22Rv1 (cell line): ENCODE measurements at regions not wholly inside any gene's neighbourhood (a gene's known extent, or its start where the extent isn't known, plus 50 kb on each side); places are given as distances from the start of the nearest gene placed in this dataset.
"Not testable (repeated sequence)": the region's sequence is repeated elsewhere in the genome, so short reads cannot be mapped to it uniquely, and the experiment has no call there.

Source experiments
- H3K27ac ChIP-seq: fragments of 450-650 bp; 2 replicates; pipeline ENCODE4 v1.5.1; 2017
- ZFX ChIP-seq: fragments of 450-650 bp; IDR thresholded peaks from 2 replicates; pipeline ENCODE4 v1.6.1; 2017; ENCODE audit warnings: antibody characterized with exemption, borderline replicate concordance
- TF ChIP-seq, protein P1 (sequence below): fragments of 450-650 bp; IDR thresholded peaks from 2 replicates; pipeline ENCODE4 v1.5.1; 2017; ENCODE audit warnings: mild to moderate bottlenecking

GRCh38 chr15:31649634-31650033 is 323.0 kb downstream of the KLF13 start:
- H3K27ac ChIP-seq: not testable (repeated sequence)

DNA sequence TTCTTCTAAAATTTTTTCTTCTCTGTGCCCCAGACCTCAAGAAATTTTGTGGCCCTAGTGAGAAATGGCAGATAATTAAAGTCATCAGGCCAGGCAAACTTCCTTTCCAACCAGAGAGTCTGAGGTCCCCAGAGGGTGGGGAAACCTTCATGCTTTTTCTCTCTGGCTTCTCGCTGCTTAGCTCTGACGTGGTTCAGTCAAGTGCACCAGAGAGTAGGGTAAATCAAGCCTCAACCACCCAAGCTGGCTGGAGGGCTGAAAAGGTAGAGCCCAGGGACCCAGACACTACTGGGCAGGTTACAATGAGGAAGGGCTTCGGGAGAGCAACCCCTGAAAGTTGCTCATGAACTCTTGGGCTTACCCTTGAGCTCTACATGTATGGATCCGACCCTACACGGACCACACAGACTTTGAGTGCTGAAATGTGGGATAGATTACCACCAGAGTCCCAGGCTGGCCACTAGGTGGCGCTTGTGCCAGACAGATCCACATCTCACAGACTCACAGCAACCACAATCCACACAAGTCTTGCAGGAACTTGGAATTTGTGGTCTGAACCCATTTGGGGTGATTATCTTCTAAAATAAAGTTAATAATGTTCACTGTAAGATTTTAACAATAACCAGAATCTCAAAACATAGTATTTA is 323.5 kb downstream of the KLF13 start:
- not testable (repeated sequence) for H3K27ac ChIP-seq

GRCh38 chr15:31656915-31657314 is 330.3 kb downstream of the KLF13 start:
- not testable (repeated sequence) for H3K27ac ChIP-seq

DNA sequence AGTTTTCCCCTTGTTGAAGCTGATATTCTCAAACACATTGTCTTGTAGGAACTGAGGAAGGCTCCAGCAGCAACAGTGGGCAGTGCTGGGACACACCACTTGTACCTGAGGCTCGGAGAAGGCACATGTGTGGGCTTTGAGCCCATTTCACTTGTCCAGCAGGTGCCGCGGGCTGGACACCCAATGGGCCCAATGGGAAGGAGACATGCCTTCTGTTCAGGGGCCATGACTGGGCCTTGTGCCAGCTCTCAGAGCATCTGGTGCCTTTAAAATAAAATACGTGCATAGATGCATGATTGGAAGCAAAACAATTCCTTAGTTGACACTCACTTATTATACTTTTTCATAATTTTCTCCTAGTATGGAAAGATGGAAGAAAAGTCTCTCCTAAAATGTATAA is 334.2 kb downstream of the KLF13 start:
- no peak for TF ChIP-seq ZFX
- TF ChIP-seq, protein P1, sequence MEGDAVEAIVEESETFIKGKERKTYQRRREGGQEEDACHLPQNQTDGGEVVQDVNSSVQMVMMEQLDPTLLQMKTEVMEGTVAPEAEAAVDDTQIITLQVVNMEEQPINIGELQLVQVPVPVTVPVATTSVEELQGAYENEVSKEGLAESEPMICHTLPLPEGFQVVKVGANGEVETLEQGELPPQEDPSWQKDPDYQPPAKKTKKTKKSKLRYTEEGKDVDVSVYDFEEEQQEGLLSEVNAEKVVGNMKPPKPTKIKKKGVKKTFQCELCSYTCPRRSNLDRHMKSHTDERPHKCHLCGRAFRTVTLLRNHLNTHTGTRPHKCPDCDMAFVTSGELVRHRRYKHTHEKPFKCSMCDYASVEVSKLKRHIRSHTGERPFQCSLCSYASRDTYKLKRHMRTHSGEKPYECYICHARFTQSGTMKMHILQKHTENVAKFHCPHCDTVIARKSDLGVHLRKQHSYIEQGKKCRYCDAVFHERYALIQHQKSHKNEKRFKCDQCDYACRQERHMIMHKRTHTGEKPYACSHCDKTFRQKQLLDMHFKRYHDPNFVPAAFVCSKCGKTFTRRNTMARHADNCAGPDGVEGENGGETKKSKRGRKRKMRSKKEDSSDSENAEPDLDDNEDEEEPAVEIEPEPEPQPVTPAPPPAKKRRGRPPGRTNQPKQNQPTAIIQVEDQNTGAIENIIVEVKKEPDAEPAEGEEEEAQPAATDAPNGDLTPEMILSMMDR: no peak
- no peak overlapping the region for H3K27ac ChIP-seq

DNA sequence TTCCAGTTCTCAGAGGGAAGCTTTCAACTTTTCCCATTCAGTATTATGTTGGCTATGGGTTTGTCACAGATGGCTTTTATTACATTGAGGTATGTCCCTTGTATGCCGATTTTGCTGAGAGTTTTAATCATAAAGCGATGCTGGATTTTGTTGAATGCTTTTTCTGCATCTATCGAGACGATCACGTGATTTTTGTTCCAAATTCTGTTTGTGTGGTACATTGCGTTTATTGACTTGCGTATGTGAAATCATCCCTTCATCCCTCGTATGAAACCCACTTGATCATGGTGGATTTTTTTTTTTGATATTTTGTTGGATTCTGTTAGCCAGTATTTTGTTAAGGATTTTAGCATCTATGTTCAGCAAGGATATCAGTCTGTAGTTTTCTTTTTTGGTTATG is 339.1 kb downstream of the KLF13 start:
- H3K27ac ChIP-seq: not testable (repeated sequence)

DNA sequence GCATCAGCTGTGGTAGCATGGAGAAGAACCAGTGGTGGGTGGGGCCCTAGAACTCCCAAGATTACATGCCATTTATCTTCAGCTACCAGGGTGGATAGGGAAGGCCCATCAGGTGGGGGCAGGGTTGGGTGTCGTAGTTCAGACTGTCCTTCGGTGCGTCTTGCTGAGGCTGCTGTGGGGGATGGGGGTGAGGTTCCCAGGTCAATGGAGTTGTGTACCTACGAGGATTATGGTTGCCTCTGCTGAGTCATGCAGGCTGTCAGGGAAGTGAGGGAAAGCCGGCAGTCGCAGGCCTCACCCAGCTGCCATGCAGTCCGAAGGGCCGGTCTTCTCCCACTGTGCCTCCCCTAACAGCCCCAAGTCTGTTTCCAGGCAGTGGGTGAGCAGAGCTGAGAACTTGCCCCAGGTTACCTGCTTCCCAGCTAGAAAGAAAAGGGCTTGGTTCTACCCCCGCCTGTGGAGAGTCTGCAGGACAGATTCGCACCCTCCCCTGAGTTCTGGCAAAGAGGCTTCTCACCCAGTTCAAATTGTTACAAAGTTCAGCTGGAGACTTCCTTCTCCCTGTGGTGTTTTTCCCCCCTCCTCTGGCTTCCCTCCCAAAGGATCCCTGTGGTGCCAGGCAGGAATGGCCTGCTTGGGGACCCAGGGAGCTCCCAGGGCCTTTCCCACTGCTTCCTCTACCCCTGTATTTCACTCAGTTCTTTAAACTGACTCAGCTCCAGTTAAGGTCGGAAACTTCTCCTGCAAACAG is 342.7 kb downstream of the KLF13 start:
- not testable (repeated sequence) for H3K27ac ChIP-seq

- not testable (repeated sequence) for H3K27ac ChIP-seq
These were observed 346.6 kb downstream of the KLF13 start for GRCh38 chr15:31673263-31673662.

DNA sequence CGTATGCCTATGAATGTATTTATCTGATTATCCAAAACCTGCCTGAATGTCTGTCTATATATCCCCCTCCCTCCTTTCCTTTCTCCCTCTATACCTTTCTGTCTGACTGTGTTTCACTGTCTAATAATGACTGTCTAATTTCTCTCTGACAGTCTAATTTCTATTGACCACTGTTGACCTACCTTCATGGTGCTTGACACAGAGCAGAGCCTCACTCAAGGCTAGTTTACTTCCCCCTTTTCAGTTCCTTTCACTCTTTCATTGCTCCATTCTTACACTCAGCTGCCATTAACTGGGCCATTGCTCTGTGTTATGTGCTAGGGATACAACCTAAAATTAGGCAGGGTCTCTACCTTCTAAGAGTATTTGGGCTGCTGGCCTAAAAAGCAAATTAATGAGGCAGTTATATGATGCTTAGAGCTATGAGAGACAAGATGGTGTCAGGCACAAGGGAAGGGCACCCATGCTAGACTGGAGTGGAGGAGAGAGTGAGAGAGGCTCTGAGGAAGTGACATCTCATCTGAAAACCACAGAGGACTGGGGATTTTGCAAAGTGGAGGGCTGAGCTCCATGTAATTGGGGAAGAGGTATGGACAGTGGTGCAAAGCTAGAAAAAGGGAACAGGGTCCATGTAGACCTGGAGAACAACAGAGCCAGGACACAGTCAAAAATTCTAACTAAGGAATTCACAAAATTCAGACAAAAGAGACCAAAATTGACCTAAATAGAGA is 348.6 kb upstream of the CHRNA7 start:
- not testable (repeated sequence) for H3K27ac ChIP-seq

- H3K27ac ChIP-seq: not testable (repeated sequence)
These were observed 343.2 kb upstream of the CHRNA7 start for GRCh38 chr15:31687088-31687487.

DNA sequence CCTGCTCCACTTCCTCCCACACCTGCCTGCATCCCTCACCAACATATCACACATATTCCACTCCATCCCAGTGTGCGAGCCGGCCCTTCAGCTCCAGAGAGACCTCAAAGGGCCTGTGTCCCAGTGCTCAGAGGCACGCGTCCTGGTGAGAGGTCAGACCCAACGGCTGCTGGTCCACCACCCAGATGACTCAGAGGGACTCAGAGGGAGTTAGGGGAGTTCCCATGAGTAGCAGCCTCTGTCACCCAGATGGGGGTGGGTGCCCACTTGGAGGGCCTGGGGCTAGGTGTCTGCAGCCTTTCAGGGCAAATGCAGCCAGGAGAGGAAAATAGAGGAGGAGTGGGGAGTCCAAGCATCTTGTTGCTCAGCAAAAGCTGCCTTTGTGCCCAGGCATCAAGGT is 333.8 kb upstream of the CHRNA7 start:
- not testable (repeated sequence) for H3K27ac ChIP-seq

GRCh38 chr15:31705076-31705678 is 325.1 kb upstream of the CHRNA7 start:
- H3K27ac ChIP-seq: not testable (repeated sequence)

DNA sequence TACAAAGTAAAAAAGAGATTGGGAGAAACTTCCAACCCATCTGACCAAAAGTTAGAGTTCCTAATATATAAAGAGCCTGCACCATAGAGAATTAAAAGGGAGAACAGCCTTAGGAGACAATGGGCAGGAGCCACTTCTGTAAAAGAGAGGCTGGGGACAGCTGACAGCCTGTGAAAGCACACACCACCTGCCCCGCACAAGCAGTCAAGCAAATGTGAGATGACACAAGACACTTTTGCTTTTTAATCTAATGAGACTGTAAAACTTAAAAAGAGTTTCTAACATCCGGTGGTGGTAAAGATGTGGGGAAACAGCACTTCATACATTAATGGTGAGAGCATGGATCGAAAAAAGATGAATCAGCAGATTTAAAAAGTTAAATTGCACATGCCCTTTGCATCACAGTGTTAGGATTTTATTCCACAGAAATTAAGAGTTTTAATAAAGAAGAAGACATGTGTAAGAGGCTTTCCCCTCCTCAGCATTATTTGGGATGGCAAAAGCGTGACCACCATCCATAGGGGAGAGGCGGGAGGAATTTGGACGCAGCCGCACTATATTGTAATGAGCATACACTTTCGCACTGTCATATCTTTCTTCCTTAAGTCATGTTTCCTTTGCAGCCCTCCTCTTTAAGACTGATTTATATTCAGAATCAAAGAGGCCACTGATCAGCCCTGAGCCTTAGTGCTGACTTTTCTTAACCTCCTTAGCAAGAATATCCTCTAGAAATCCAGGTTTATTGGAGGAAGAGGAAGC is 322.2 kb upstream of the CHRNA7 start:
- not testable (repeated sequence) for H3K27ac ChIP-seq

- not testable (repeated sequence) for H3K27ac ChIP-seq
These were observed 321.5 kb upstream of the CHRNA7 start for GRCh38 chr15:31708703-31709327.

GRCh38 chr15:31709479-31709878 is 320.8 kb upstream of the CHRNA7 start:
- H3K27ac ChIP-seq: not testable (repeated sequence)

GRCh38 chr15:31710806-31711205 is 319.5 kb upstream of the CHRNA7 start:
- not testable (repeated sequence) for H3K27ac ChIP-seq

- H3K27ac ChIP-seq: not testable (repeated sequence)
These were observed 315.1 kb upstream of the CHRNA7 start for GRCh38 chr15:31715208-31715607.

- not testable (repeated sequence) for H3K27ac ChIP-seq
These were observed 311.7 kb upstream of the CHRNA7 start for GRCh38 chr15:31718625-31719024.

GRCh38 chr15:31719396-31720022 is 310.8 kb upstream of the CHRNA7 start:
- not testable (repeated sequence) for H3K27ac ChIP-seq

GRCh38 chr15:31723019-31723418 is 307.3 kb upstream of the CHRNA7 start:
- not testable (repeated sequence) for H3K27ac ChIP-seq
